ENCODE measurements at regions not wholly inside any gene's neighbourhood (a gene's known extent, or its start where the extent isn't known, plus 50 kb on each side); places are given as distances from the start of the nearest gene placed in this dataset.

DNA sequence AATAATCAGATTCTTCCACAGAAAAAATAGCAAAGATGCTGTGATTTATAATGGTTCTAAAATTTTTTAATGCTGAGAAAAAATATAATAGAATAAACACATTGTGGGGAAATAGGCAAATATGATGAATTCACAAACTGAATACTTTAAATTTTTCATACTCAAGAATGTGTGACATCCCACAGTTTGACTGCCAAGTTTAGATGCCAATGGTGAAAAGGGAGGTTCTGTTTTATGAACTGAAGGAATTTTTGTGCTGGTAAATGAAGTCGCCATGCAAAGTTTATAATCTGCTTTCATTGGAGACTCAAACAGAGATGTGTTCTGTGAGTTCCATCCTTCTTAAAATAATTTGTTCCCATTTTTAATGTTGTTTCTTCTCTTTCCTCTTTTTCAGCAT is 367.5 kb upstream of the ADAMTS16 start:
- Histone ChIP-seq H3K27me3 (ENCODE audit: control insufficient read depth in 2 of 2, insufficient read depth in 2 of 2, low read length in 2 of 2) (no peaks in the 10 kb centered on the region), H3K4me3 (ENCODE audit: low read length) (no peak overlapping the region), H3K9me3 (ENCODE audit: control insufficient read depth in 2 of 3, low read length in 3 of 3) (no peaks in the 10 kb centered on the region), H3K36me3 (ENCODE audit: control insufficient read depth in 2 of 3, insufficient read depth in 3 of 3, low read length in 3 of 3) (no peaks in the 10 kb centered on the region), H3K27ac (ENCODE audit: low read depth, low read length) (no peak overlapping the region), H3K4me1 (ENCODE audit: control insufficient read depth in 2 of 2, insufficient read depth in 2 of 2, low read length in 2 of 2) (no peaks in the 10 kb centered on the region)
- H3K36me3 Mint-ChIP-seq, result no peaks in the 10 kb centered on the region
- no peaks in the 10 kb centered on the region for H3K4me1 Mint-ChIP-seq
- H3K27ac Mint-ChIP-seq, result no peak overlapping the region
- ATAC-seq (no peak), DNase-seq (no peak)
- no peaks in the 10 kb centered on the region for H3K27me3 Mint-ChIP-seq
- peaks cover 0 to 17% (median 5%) of the 10 kb centered on the region in 11 donors for H3K9me3 Mint-ChIP-seq
- intact Hi-C loops (cut with micrococcal nuclease), result no loop called here
- POLR2A ChIA-PET, result no interaction called here
- CTCF ChIA-PET, result no interaction called here
- no peak overlapping the region for H3K4me3 Mint-ChIP-seq

DNA sequence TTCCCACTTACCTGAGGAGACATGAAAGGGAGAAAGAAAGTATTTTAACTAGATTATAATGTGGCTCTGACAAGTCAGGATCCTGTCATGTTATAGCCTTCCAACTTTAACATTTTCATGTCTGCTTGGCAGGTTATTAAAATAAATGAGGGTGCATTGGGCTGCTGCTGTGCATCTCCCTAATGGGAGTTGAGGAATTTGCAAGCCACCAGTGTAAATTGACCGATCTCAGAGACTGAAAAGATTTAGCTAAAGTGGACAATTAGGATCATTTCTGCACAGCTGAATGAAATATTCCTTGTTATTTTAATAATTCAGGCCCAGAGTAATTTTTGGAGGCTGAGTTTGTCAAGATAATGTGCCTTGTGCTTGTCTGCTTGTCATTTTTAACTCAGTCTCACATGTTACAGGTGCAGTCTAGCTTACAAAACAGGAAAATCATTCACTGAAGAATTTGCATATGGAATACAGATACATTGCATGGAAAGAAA is 366.3 kb upstream of the ADAMTS16 start:
- DNase-seq (no peak), ATAC-seq (no peak)
- H3K27ac ChIP-seq (ENCODE audit: low read depth, low read length), result no peak overlapping the region
- POLR2A ChIA-PET, result no interaction called here
- CTCF ChIA-PET, result interaction anchor here (0.6 kb wide), 1 partner anchor 9 kb away, joined by 3 read pairs; no protein-coding TSS in a partner anchor
- H3K4me1 ChIP-seq (ENCODE audit: control insufficient read depth in 2 of 2, insufficient read depth in 2 of 2, low read length in 2 of 2), result no peaks in the 10 kb centered on the region
- intact Hi-C loops (cut with micrococcal nuclease), result no loop called here
- H3K4me3 Mint-ChIP-seq, result no peak overlapping the region
- no peaks in the 10 kb centered on the region for H3K36me3 ChIP-seq (ENCODE audit: control insufficient read depth in 2 of 3, insufficient read depth in 3 of 3, low read length in 3 of 3)
- H3K9me3 ChIP-seq (ENCODE audit: control insufficient read depth in 2 of 3, low read length in 3 of 3), result no peaks in the 10 kb centered on the region
- no peaks in the 10 kb centered on the region for H3K27me3 Mint-ChIP-seq
- H3K9me3 Mint-ChIP-seq, result peaks cover 0 to 17% (median 3%) of the 10 kb centered on the region in 11 donors
- H3K36me3 Mint-ChIP-seq, result no peaks in the 10 kb centered on the region
- no peaks in the 10 kb centered on the region for H3K27me3 ChIP-seq (ENCODE audit: control insufficient read depth in 2 of 2, insufficient read depth in 2 of 2, low read length in 2 of 2)
- no peak overlapping the region for H3K4me3 ChIP-seq (ENCODE audit: low read length)
- H3K27ac Mint-ChIP-seq, result no peak overlapping the region
- H3K4me1 Mint-ChIP-seq, result no peaks in the 10 kb centered on the region

DNA sequence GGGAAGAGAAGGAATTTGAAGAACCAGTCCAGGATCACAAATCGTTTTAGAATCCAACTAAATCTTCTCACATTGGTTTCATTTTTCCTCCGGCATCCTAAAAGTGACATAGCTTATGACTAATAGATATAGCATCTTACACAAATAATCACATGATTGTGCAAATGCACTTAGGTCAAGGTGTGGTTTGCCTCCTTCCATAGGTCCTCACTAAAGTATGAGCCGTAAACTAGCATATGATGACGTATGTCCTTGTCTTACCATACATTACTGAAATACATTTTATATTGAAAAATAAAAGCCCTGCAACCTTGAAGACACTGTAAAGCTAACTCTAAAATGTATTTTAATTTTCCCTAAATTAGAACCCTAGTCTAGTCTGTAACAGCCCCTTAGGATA is 362.7 kb upstream of the ADAMTS16 start:
- Histone ChIP-seq H3K27ac (ENCODE audit: low read depth, low read length) (no peak overlapping the region), H3K36me3 (ENCODE audit: control insufficient read depth in 2 of 3, insufficient read depth in 3 of 3, low read length in 3 of 3) (no peaks in the 10 kb centered on the region), H3K9me3 (ENCODE audit: control insufficient read depth in 2 of 3, low read length in 3 of 3) (no peaks in the 10 kb centered on the region), H3K4me1 (ENCODE audit: control insufficient read depth in 2 of 2, insufficient read depth in 2 of 2, low read length in 2 of 2) (no peaks in the 10 kb centered on the region), H3K27me3 (ENCODE audit: control insufficient read depth in 2 of 2, insufficient read depth in 2 of 2, low read length in 2 of 2) (no peaks in the 10 kb centered on the region), H3K4me3 (ENCODE audit: low read length) (no peak overlapping the region)
- Mint-ChIP-seq H3K36me3 (no peaks in the 10 kb centered on the region), H3K4me3 (no peak overlapping the region), H3K4me1 (no peaks in the 10 kb centered on the region), H3K27me3 (no peaks in the 10 kb centered on the region), H3K9me3 (peaks cover 0 to 23% (median 5%) of the 10 kb centered on the region in 11 donors), H3K27ac (no peak overlapping the region)
- ATAC-seq (no peak), DNase-seq (no peak)
- CTCF ChIA-PET, result no interaction called here
- POLR2A ChIA-PET, result no interaction called here
- intact Hi-C loops (cut with micrococcal nuclease), result no loop called here

DNA sequence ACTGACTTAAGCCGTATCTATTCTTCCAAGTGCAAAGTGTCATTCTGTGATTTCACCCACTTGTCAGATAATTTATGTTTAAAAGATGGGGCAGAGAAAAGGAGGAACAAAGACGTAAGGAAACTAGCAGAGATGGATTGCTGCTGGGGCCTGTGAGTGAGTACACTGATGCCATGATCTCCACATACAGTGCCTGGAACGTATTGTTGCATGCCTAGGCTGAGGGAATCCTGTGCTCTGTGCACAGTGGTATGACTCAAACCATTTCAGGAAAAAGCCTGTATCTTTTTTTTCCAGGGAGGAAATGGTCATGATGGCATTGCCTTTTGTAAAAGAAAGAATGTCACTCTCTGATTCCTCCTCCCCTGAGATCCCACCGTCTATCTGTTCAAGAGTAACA is 359.5 kb upstream of the ADAMTS16 start:
- Histone ChIP-seq H3K36me3 (ENCODE audit: control insufficient read depth in 2 of 3, insufficient read depth in 3 of 3, low read length in 3 of 3) (no peaks in the 10 kb centered on the region), H3K4me1 (ENCODE audit: control insufficient read depth in 2 of 2, insufficient read depth in 2 of 2, low read length in 2 of 2) (no peaks in the 10 kb centered on the region), H3K27me3 (ENCODE audit: control insufficient read depth in 2 of 2, insufficient read depth in 2 of 2, low read length in 2 of 2) (no peaks in the 10 kb centered on the region), H3K9me3 (ENCODE audit: control insufficient read depth in 2 of 3, low read length in 3 of 3) (no peaks in the 10 kb centered on the region), H3K4me3 (ENCODE audit: low read length) (no peak overlapping the region), H3K27ac (ENCODE audit: low read depth, low read length) (no peak overlapping the region)
- peak overlapping the region in 1 of 9 donors; percentile 27 for H3K27ac Mint-ChIP-seq
- peaks cover 0 to 5% (median 0%) of the 10 kb centered on the region in 5 donors for H3K36me3 Mint-ChIP-seq
- H3K9me3 Mint-ChIP-seq, result peaks cover 0 to 33% (median 9%) of the 10 kb centered on the region in 11 donors
- H3K4me3 Mint-ChIP-seq, result no peak overlapping the region
- ChIA-PET POLR2A (no interaction called here), CTCF (no interaction called here)
- DNase-seq (no peak), ATAC-seq (no peak)
- H3K27me3 Mint-ChIP-seq, result no peaks in the 10 kb centered on the region
- H3K4me1 Mint-ChIP-seq, result no peaks in the 10 kb centered on the region
- intact Hi-C loops (cut with micrococcal nuclease), result no loop called here

DNA sequence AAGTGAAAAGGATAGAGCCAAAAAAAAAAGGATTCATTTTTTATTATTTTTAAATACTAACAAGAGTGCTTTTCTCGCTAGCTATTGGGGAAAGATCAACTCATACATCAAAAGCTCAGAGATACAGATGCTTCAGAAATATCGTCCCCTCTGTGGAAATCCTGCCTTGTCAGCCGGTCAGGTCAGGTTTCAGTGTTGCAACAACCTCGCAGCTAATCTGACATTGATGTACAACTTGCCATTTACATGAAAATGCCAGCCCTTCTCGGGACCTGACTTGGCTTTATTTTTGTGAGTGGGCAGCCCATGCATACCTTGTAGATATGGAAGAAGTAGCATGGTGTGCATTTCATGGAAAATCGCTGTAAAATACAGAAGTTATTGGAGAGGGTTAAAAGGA is 358.8 kb upstream of the ADAMTS16 start:
- intact Hi-C loops (cut with micrococcal nuclease), result no loop called here
- Histone ChIP-seq H3K27ac (ENCODE audit: low read depth, low read length) (no peak overlapping the region), H3K27me3 (ENCODE audit: control insufficient read depth in 2 of 2, insufficient read depth in 2 of 2, low read length in 2 of 2) (no peaks in the 10 kb centered on the region), H3K4me3 (ENCODE audit: low read length) (no peak overlapping the region), H3K4me1 (ENCODE audit: control insufficient read depth in 2 of 2, insufficient read depth in 2 of 2, low read length in 2 of 2) (no peaks in the 10 kb centered on the region), H3K36me3 (ENCODE audit: control insufficient read depth in 2 of 3, insufficient read depth in 3 of 3, low read length in 3 of 3) (no peaks in the 10 kb centered on the region), H3K9me3 (ENCODE audit: control insufficient read depth in 2 of 3, low read length in 3 of 3) (no peaks in the 10 kb centered on the region)
- Mint-ChIP-seq H3K4me3 (no peak overlapping the region), H3K27ac (no peak overlapping the region), H3K4me1 (no peaks in the 10 kb centered on the region), H3K9me3 (peaks cover 0 to 33% (median 12%) of the 10 kb centered on the region in 11 donors), H3K36me3 (peaks cover 0 to 5% (median 0%) of the 10 kb centered on the region in 5 donors), H3K27me3 (no peaks in the 10 kb centered on the region)
- DNase-seq (no peak), ATAC-seq (no peak)
- CTCF ChIA-PET, result no interaction called here
- POLR2A ChIA-PET, result no interaction called here

DNA sequence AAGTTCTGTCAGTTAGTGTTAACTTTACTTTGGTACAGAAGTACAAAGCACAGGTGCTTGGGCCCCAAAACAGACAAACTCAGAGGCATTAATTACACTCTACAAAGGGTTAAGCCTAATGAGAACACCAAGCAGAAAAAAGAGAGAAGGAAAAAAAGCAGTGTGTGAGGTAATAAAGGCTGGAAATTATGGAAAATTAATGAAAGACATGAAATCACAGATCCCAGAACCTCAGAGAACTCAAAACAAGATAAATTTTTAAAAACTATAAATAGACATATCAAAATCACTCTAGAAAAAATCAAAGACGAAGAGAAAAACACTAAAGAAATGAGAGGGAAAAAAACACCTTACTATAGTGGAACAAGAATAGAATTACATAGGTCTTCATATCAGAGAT is 354.2 kb upstream of the ADAMTS16 start:
- H3K4me3 ChIP-seq (ENCODE audit: low read length), result no peak overlapping the region

DNA sequence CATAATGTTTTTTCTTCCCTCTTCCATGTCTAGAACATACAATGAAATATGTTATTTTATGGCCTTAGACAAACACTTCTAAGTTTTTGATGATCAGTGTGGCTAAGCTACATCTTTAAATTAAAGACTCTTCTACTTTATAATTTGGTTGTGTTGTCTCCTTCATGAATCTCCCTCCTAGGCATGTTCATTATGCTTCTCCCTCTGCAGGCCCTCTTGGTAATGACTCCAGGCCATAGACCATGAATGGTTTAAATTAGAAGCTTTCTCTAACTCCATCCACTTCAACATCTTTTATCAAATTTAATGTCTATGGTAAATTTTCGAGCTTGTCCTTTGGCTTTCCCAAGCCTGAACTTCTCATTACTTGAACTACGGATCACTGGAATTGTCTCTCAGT is 342.7 kb upstream of the ADAMTS16 start:
- ATAC-seq (no peak), DNase-seq (no peak)
- CTCF ChIA-PET, result no interaction called here
- Histone ChIP-seq H3K27me3 (ENCODE audit: control insufficient read depth in 2 of 2, insufficient read depth in 2 of 2, low read length in 2 of 2) (no peaks in the 10 kb centered on the region), H3K9me3 (ENCODE audit: control insufficient read depth in 2 of 3, low read length in 3 of 3) (no peaks in the 10 kb centered on the region), H3K4me3 (ENCODE audit: low read length) (no peak overlapping the region), H3K36me3 (ENCODE audit: control insufficient read depth in 2 of 3, insufficient read depth in 3 of 3, low read length in 3 of 3) (no peaks in the 10 kb centered on the region), H3K27ac (ENCODE audit: low read depth, low read length) (no peak overlapping the region), H3K4me1 (ENCODE audit: control insufficient read depth in 2 of 2, insufficient read depth in 2 of 2, low read length in 2 of 2) (no peaks in the 10 kb centered on the region)
- no peaks in the 10 kb centered on the region for H3K4me1 Mint-ChIP-seq
- H3K27ac Mint-ChIP-seq, result no peak overlapping the region
- POLR2A ChIA-PET, result no interaction called here
- peaks cover 0 to 22% (median 3%) of the 10 kb centered on the region in 11 donors for H3K9me3 Mint-ChIP-seq
- intact Hi-C loops (cut with micrococcal nuclease), result no loop called here
- no peaks in the 10 kb centered on the region for H3K27me3 Mint-ChIP-seq
- H3K4me3 Mint-ChIP-seq, result no peak overlapping the region
- no peaks in the 10 kb centered on the region for H3K36me3 Mint-ChIP-seq

More for the DNA sequence above, 354.2 kb upstream of the ADAMTS16 start:
- POLR2A ChIA-PET, result no interaction called here
- Mint-ChIP-seq H3K27me3 (no peaks in the 10 kb centered on the region), H3K4me3 (no peak overlapping the region), H3K9me3 (peaks cover 0 to 36% (median 14%) of the 10 kb centered on the region in 11 donors), H3K4me1 (no peaks in the 10 kb centered on the region), H3K36me3 (peaks cover 0 to 5% (median 0%) of the 10 kb centered on the region in 5 donors), H3K27ac (peak overlapping the region in 1 of 9 donors; percentile 62)
- no peaks in the 10 kb centered on the region for H3K9me3 ChIP-seq (ENCODE audit: control insufficient read depth in 2 of 3, low read length in 3 of 3)
- H3K27ac ChIP-seq (ENCODE audit: low read depth, low read length), result no peak overlapping the region
- no peaks in the 10 kb centered on the region for H3K4me1 ChIP-seq (ENCODE audit: control insufficient read depth in 2 of 2, insufficient read depth in 2 of 2, low read length in 2 of 2)
- H3K27me3 ChIP-seq (ENCODE audit: control insufficient read depth in 2 of 2, insufficient read depth in 2 of 2, low read length in 2 of 2), result no peaks in the 10 kb centered on the region
- ATAC-seq (no peak), DNase-seq (no peak)
- CTCF ChIA-PET, result no interaction called here
- H3K36me3 ChIP-seq (ENCODE audit: control insufficient read depth in 2 of 3, insufficient read depth in 3 of 3, low read length in 3 of 3), result no peaks in the 10 kb centered on the region
- intact Hi-C loops (cut with micrococcal nuclease), result no loop called here
